ENCODE measurements at regions not wholly inside any gene's neighbourhood (a gene's known extent, or its start where the extent isn't known, plus 50 kb on each side); places are given as distances from the start of the nearest gene placed in this dataset.

- Histone ChIP-seq H3K4me3 (ENCODE audit: low read depth, low read length, poor library complexity, severe bottlenecking) (no peak overlapping the region), H3K27me3 (ENCODE audit: insufficient read depth, low read length) (no peaks in the 10 kb centered on the region), H3K4me2 (ENCODE audit: low read length) (no peak overlapping the region), H3K9ac (ENCODE audit: low read length) (no peak overlapping the region), H3K27ac (ENCODE audit: low read depth, low read length, poor library complexity, severe bottlenecking) (no peak overlapping the region), H3K4me1 (ENCODE audit: insufficient read depth, low read length, severe bottlenecking) (no peaks in the 10 kb centered on the region), H3K79me2 (ENCODE audit: insufficient read depth, low read length) (no peaks in the 10 kb centered on the region), H3F3A (ENCODE audit: insufficient read depth, low read length) (no peaks in the 10 kb centered on the region), H3K9me3 (ENCODE audit: low read length) (no peaks in the 10 kb centered on the region), H2AFZ (ENCODE audit: low read length) (no peak overlapping the region), H4K20me1 (ENCODE audit: insufficient read depth, low read length) (no peaks in the 10 kb centered on the region), H3K36me3 (ENCODE audit: insufficient read depth, low read length) (no peaks in the 10 kb centered on the region), H3K9me2 (ENCODE audit: low read depth, low read length) (no peaks in the 10 kb centered on the region)
- TF ChIP-seq EZH2 (IDR thresholded peaks at IDR 0.05; ENCODE audit: borderline replicate concordance, low read length), result no peak
- no peak for TF ChIP-seq CTCF (IDR thresholded peaks at IDR 0.05; ENCODE audit: low read length)
Measured at GRCh38 chr2:83686863-83687262, 772.2 kb downstream of the SUCLG1 start.

- no peak overlapping the region for H3K4me3 ChIP-seq (ENCODE audit: low read depth, low read length, poor library complexity, severe bottlenecking)
- no peaks in the 10 kb centered on the region for H4K20me1 ChIP-seq (ENCODE audit: insufficient read depth, low read length)
- no peak overlapping the region for H3K27ac ChIP-seq (ENCODE audit: low read depth, low read length, poor library complexity, severe bottlenecking)
- TF ChIP-seq CTCF (IDR thresholded peaks at IDR 0.05; ENCODE audit: low read length) (no peak), EZH2 (IDR thresholded peaks at IDR 0.05; ENCODE audit: borderline replicate concordance, low read length) (no peak)
- no peak overlapping the region for H3K9ac ChIP-seq (ENCODE audit: low read length)
- no peak overlapping the region for H2AFZ ChIP-seq (ENCODE audit: low read length)
- H3K4me1 ChIP-seq (ENCODE audit: insufficient read depth, low read length, severe bottlenecking), result no peaks in the 10 kb centered on the region
- H3K9me3 ChIP-seq (ENCODE audit: low read length), result no peaks in the 10 kb centered on the region
- H3K27me3 ChIP-seq (ENCODE audit: insufficient read depth, low read length), result no peaks in the 10 kb centered on the region
- H3K4me2 ChIP-seq (ENCODE audit: low read length), result no peak overlapping the region
- H3K36me3 ChIP-seq (ENCODE audit: insufficient read depth, low read length), result no peaks in the 10 kb centered on the region
- no peaks in the 10 kb centered on the region for H3F3A ChIP-seq (ENCODE audit: insufficient read depth, low read length)
- H3K9me2 ChIP-seq (ENCODE audit: low read depth, low read length), result no peaks in the 10 kb centered on the region
- H3K79me2 ChIP-seq (ENCODE audit: insufficient read depth, low read length), result no peaks in the 10 kb centered on the region
Measured at GRCh38 chr2:83674050-83674449, 785.0 kb downstream of the SUCLG1 start.

GRCh38 chr2:83665894-83666293, 793.2 kb downstream of the SUCLG1 start:
- no peak overlapping the region for H2AFZ ChIP-seq (ENCODE audit: low read length)
- H3K9me3 ChIP-seq (ENCODE audit: low read length), result no peaks in the 10 kb centered on the region
- H3K4me3 ChIP-seq (ENCODE audit: low read depth, low read length, poor library complexity, severe bottlenecking), result no peak overlapping the region
- H3K27me3 ChIP-seq (ENCODE audit: insufficient read depth, low read length), result no peaks in the 10 kb centered on the region
- H4K20me1 ChIP-seq (ENCODE audit: insufficient read depth, low read length), result no peaks in the 10 kb centered on the region
- H3K9ac ChIP-seq (ENCODE audit: low read length), result no peak overlapping the region
- no peak for TF ChIP-seq EZH2 (IDR thresholded peaks at IDR 0.05; ENCODE audit: borderline replicate concordance, low read length)
- no peak for TF ChIP-seq CTCF (IDR thresholded peaks at IDR 0.05; ENCODE audit: low read length)
- no peaks in the 10 kb centered on the region for H3K79me2 ChIP-seq (ENCODE audit: insufficient read depth, low read length)
- H3K4me1 ChIP-seq (ENCODE audit: insufficient read depth, low read length, severe bottlenecking), result no peaks in the 10 kb centered on the region
- no peaks in the 10 kb centered on the region for H3F3A ChIP-seq (ENCODE audit: insufficient read depth, low read length)
- no peak overlapping the region for H3K27ac ChIP-seq (ENCODE audit: low read depth, low read length, poor library complexity, severe bottlenecking)
- no peak overlapping the region for H3K4me2 ChIP-seq (ENCODE audit: low read length)
- no peaks in the 10 kb centered on the region for H3K9me2 ChIP-seq (ENCODE audit: low read depth, low read length)
- no peaks in the 10 kb centered on the region for H3K36me3 ChIP-seq (ENCODE audit: insufficient read depth, low read length)
